ENCODE measurements at regions not wholly inside any gene's neighbourhood (a gene's known extent, or its start where the extent isn't known, plus 50 kb on each side); places are given as distances from the start of the nearest gene placed in this dataset.

DNA sequence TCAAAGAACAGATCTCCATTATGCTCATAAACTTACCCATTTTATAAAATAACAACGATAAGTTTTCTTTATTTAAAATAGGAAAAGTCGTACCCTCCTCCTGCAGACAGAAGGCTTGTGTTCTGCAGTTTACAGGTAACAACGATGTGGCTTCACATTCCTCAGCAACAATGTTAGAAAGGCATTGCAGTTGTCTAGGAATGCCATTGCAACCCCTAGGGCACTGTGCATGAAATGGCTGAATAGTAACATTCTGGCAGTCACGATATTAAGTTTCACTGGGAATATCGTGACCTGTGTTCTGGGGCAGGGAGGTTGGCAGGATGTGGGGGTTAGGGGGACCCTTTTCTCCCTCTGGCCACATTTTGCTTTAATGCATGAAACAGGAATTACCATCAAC is 331.9 kb downstream of the DEPDC1B start:
- H3K4me1 Mint-ChIP-seq (ENCODE audit: low read depth, unreplicated experiment), result no peaks in the 10 kb centered on the region
- no peak overlapping the region for H3K4me3 Mint-ChIP-seq (ENCODE audit: unreplicated experiment)
- no peaks in the 10 kb centered on the region for H3K36me3 Mint-ChIP-seq (ENCODE audit: unreplicated experiment)
- DNase-seq, result no peak
- TF ChIP-seq, protein P1, sequence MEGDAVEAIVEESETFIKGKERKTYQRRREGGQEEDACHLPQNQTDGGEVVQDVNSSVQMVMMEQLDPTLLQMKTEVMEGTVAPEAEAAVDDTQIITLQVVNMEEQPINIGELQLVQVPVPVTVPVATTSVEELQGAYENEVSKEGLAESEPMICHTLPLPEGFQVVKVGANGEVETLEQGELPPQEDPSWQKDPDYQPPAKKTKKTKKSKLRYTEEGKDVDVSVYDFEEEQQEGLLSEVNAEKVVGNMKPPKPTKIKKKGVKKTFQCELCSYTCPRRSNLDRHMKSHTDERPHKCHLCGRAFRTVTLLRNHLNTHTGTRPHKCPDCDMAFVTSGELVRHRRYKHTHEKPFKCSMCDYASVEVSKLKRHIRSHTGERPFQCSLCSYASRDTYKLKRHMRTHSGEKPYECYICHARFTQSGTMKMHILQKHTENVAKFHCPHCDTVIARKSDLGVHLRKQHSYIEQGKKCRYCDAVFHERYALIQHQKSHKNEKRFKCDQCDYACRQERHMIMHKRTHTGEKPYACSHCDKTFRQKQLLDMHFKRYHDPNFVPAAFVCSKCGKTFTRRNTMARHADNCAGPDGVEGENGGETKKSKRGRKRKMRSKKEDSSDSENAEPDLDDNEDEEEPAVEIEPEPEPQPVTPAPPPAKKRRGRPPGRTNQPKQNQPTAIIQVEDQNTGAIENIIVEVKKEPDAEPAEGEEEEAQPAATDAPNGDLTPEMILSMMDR (IDR thresholded peaks at IDR 0.05; ENCODE audit: partially characterized antibody, unreplicated experiment), result no peak
- no peak overlapping the region for H3K27ac Mint-ChIP-seq (ENCODE audit: unreplicated experiment)
- H3K9me3 Mint-ChIP-seq (ENCODE audit: unreplicated experiment), result no peaks in the 10 kb centered on the region
- H3K27me3 Mint-ChIP-seq (ENCODE audit: unreplicated experiment), result no peaks in the 10 kb centered on the region

DNA sequence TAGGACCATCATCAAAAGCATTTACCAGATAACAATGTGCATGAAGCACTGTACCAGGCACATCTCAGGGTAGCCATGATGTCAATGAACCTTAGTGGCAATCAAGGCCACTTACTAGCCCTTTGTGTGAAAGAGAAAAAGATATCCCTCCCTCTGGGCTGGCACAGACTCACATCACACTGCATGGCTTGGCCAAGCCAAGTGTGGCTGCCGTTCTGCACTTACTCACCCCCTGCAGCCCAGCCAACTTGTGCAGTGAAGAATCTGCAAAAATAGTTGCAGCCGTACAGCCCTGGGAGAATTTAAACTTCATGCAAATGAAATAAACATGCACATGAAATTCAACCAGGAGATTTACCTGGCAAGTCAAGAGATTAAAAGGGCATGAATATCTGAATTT is 333.5 kb downstream of the DEPDC1B start:
- TF ChIP-seq, protein P1 (IDR thresholded peaks at IDR 0.05; ENCODE audit: partially characterized antibody, unreplicated experiment), result no peak
- DNase-seq, result no peak
- H3K9me3 Mint-ChIP-seq (ENCODE audit: unreplicated experiment), result no peaks in the 10 kb centered on the region
- H3K4me1 Mint-ChIP-seq (ENCODE audit: low read depth, unreplicated experiment), result no peaks in the 10 kb centered on the region
- H3K27ac Mint-ChIP-seq (ENCODE audit: unreplicated experiment), result no peak overlapping the region
- no peak overlapping the region for H3K4me3 Mint-ChIP-seq (ENCODE audit: unreplicated experiment)
- H3K27me3 Mint-ChIP-seq (ENCODE audit: unreplicated experiment), result no peaks in the 10 kb centered on the region
- no peaks in the 10 kb centered on the region for H3K36me3 Mint-ChIP-seq (ENCODE audit: unreplicated experiment)

DNA sequence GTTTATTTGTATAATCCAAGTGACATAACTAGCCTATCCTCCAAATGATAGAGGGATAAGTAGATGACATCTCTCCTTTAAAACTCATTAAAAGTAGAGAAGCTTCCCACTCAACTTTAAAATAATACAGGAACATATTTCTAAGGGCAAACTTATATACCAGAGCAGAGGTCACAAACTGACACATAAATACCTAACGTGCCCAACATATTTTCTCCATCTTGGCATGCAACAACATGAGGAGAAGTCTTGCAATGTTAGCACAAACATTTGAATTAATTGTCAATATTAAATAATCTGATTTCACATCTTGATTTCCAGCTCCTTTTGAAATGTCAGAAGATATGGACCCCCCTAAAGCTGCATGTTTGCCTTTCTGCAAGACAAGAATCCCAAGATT is 335.0 kb downstream of the DEPDC1B start:
- no peak for DNase-seq
- Mint-ChIP-seq H3K36me3 (ENCODE audit: unreplicated experiment) (no peaks in the 10 kb centered on the region), H3K27ac (ENCODE audit: unreplicated experiment) (no peak overlapping the region), H3K27me3 (ENCODE audit: unreplicated experiment) (no peaks in the 10 kb centered on the region), H3K9me3 (ENCODE audit: unreplicated experiment) (no peaks in the 10 kb centered on the region), H3K4me3 (ENCODE audit: unreplicated experiment) (no peak overlapping the region), H3K4me1 (ENCODE audit: low read depth, unreplicated experiment) (no peaks in the 10 kb centered on the region)
- TF ChIP-seq, protein P1 (IDR thresholded peaks at IDR 0.05; ENCODE audit: partially characterized antibody, unreplicated experiment), result no peak

DNA sequence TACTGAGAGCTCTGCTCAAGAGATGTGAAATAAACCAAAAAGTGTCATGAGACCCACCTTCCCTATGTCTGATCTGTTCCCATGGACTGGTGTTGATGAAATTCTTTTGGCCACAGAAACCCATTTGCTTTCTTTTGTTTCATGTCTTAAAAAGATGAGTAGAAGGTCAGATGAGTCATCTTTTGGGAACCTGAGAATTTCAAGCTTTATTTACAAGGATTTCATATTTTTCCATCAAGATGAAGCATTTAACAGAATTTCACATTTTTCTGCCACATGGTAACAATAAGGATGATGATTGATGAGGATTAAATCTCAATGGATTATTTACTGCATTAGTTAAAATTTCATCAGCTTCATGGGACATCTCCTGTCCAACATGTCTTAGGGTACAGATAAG is 337.8 kb downstream of the DEPDC1B start:
- Mint-ChIP-seq H3K36me3 (ENCODE audit: unreplicated experiment) (no peaks in the 10 kb centered on the region), H3K4me3 (ENCODE audit: unreplicated experiment) (no peak overlapping the region), H3K27ac (ENCODE audit: unreplicated experiment) (no peak overlapping the region), H3K27me3 (ENCODE audit: unreplicated experiment) (no peaks in the 10 kb centered on the region), H3K9me3 (ENCODE audit: unreplicated experiment) (no peaks in the 10 kb centered on the region), H3K4me1 (ENCODE audit: low read depth, unreplicated experiment) (no peaks in the 10 kb centered on the region)
- no peak for DNase-seq
- TF ChIP-seq, protein P1 (IDR thresholded peaks at IDR 0.05; ENCODE audit: partially characterized antibody, unreplicated experiment), result no peak

DNA sequence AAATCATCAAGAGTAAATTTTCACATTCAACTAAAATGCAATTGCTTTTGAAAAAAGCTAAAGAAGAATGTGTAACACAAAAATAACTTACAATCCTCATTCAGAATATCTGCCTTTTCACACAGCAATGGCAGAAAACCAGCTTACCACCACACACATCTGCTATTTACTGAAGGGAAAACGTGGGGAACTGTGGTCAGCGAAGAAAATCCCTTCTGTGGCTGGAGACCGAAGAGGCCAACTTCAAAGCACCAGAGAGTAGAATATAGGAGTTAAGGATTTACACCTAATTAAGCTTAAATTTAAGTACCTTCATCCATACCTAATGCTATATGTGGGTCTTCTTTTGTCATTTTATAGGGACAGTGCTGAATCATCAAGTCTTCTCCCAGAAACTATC is 339.6 kb downstream of the DEPDC1B start:
- no peaks in the 10 kb centered on the region for H3K9me3 Mint-ChIP-seq (ENCODE audit: unreplicated experiment)

More for the DNA sequence above, 339.6 kb downstream of the DEPDC1B start:
- no peak for DNase-seq
- Mint-ChIP-seq H3K36me3 (ENCODE audit: unreplicated experiment) (no peaks in the 10 kb centered on the region), H3K27ac (ENCODE audit: unreplicated experiment) (no peak overlapping the region), H3K4me1 (ENCODE audit: low read depth, unreplicated experiment) (no peaks in the 10 kb centered on the region), H3K27me3 (ENCODE audit: unreplicated experiment) (peaks cover 3% of the 10 kb centered on the region), H3K4me3 (ENCODE audit: unreplicated experiment) (no peak overlapping the region)
- TF ChIP-seq, protein P1 (IDR thresholded peaks at IDR 0.05; ENCODE audit: partially characterized antibody, unreplicated experiment), result no peak

Data from glutamatergic neuron (in vitro differentiated cells).